OCI-LY7 (cell line): ENCODE measurements at regions not wholly inside any gene's neighbourhood (a gene's known extent, or its start where the extent isn't known, plus 50 kb on each side); places are given as distances from the start of the nearest gene placed in this dataset.

ENCODE experiments used
- BruUV-seq: library from RNA; stranded (reverse); fragments of 400-500 nt; replicated peaks from 2 replicates; lab custom pipeline; 2021; lab: Mats Ljungman, UMichigan
- CTCF ChIA-PET: fragments of 300-600 bp; sonication (Branson Sonifier 250); formaldehyde crosslinking; loops from one replicate; lab custom pipeline; 2022; ENCODE audit warnings: antibody characterized with exemption; ENCODE audit not compliant: unreplicated experiment; lab: Charles Lee
- POLR2A ChIA-PET: fragments of 300-600 bp; sonication (Branson Sonifier 250); formaldehyde crosslinking; loops from one replicate; lab custom pipeline; 2022; ENCODE audit warnings: antibody characterized with exemption; lab: Charles Lee
- DNase-seq: peaks from one replicate; pipeline ENCODE4 v3.0.0-alpha.2; 2015; ENCODE audit warnings: low spot score
- H2AFZ ChIP-seq: fragments of 200-600 bp; sonication (generic), shearing (Covaris generic); 2 replicates; pipeline ENCODE4 v1.6.1; 2014; ENCODE audit warnings: mild to moderate bottlenecking, antibody characterized with exemption, low read length, moderate library complexity
- H3K27ac ChIP-seq: fragments of 200-600 bp; sonication (generic); 2 replicates; pipeline ENCODE4 v1.5.1; 2014; ENCODE audit warnings: mixed run types, low read depth, mild to moderate bottlenecking, moderate library complexity, low read length, inconsistent platforms; ENCODE audit not compliant: poor library complexity, severe bottlenecking
- H3K36me3 ChIP-seq: fragments of 200-600 bp; sonication (generic); 2 replicates; pipeline ENCODE4 v1.6.1; 2014; ENCODE audit warnings: mild to moderate bottlenecking, antibody characterized with exemption, low read length, moderate library complexity, mixed read lengths; ENCODE audit not compliant: insufficient read depth
- H3K4me1 ChIP-seq: fragments of 200-600 bp; sonication (generic); 2 replicates; pipeline ENCODE4 v1.5.1; 2014; ENCODE audit warnings: mild to moderate bottlenecking, low read length; ENCODE audit not compliant: insufficient read depth, poor library complexity, severe bottlenecking
- H3K4me2 ChIP-seq: fragments of 200-600 bp; sonication (generic); 2 replicates; pipeline ENCODE4 v1.6.1; 2014; ENCODE audit warnings: mild to moderate bottlenecking, low read length
- H3K4me3 ChIP-seq: fragments of 200-600 bp; sonication (generic); 2 replicates; pipeline ENCODE4 v1.5.1; 2014; ENCODE audit warnings: mild to moderate bottlenecking, low read depth, low read length; ENCODE audit not compliant: poor library complexity, severe bottlenecking
- H3K79me2 ChIP-seq: fragments of 200-600 bp; sonication (generic); 2 replicates; pipeline ENCODE4 v1.6.1; 2016; ENCODE audit warnings: low read depth, mild to moderate bottlenecking, low read length, moderate library complexity, mixed read lengths; ENCODE audit not compliant: insufficient read depth
- H3K9me2 ChIP-seq: fragments of 200-600 bp; sonication (generic); 2 replicates; pipeline ENCODE4 v1.6.1; 2016; ENCODE audit warnings: mild to moderate bottlenecking, low read length, mixed read lengths; ENCODE audit not compliant: insufficient read depth
- H3K9me3 ChIP-seq: fragments of 200-600 bp; sonication (generic); 2 replicates; pipeline ENCODE4 v1.6.1; 2014; ENCODE audit warnings: mild to moderate bottlenecking, mixed run types, low read length, mixed read lengths
- H4K20me1 ChIP-seq: fragments of 200-600 bp; sonication (generic); 2 replicates; pipeline ENCODE4 v1.6.1; 2014; ENCODE audit warnings: mild to moderate bottlenecking, antibody characterized with exemption, low read length, moderate library complexity, mixed read lengths; ENCODE audit not compliant: insufficient read depth
- CTCF ChIP-seq: fragments of 200-600 bp; sonication (generic); conservative IDR thresholded peaks from 2 replicates; pipeline ENCODE4 v1.5.1; 2014; ENCODE audit warnings: mild to moderate bottlenecking, antibody characterized with exemption, low read length, moderate library complexity, mixed read lengths
- EZH2phosphoT487 ChIP-seq: fragments of 200-600 bp; sonication (generic); IDR thresholded peaks from 2 replicates; pipeline ENCODE4 v1.6.1; 2018; ENCODE audit warnings: low read depth, borderline replicate concordance, mild to moderate bottlenecking, mixed run types, antibody characterized with exemption, low read length, moderate library complexity, mixed read lengths
- intact Hi-C: fragments of 100-400 bp; cut with micrococcal nuclease; formaldehyde crosslinking; loops from one replicate; pipeline ENCODE4 v1.10.0; 2022; ENCODE audit not compliant: unreplicated experiment

- Histone ChIP-seq H2AFZ (no peak overlapping the region), H3K4me2 (no peak overlapping the region), H3K27ac (no peak overlapping the region), H4K20me1 (no peaks in the 10 kb centered on the region), H3K36me3 (no peaks in the 10 kb centered on the region), H3K4me3 (no peak overlapping the region), H3K9me2 (no peaks in the 10 kb centered on the region), H3K79me2 (no peaks in the 10 kb centered on the region), H3K4me1 (no peaks in the 10 kb centered on the region), H3K9me3 (no peaks in the 10 kb centered on the region)
- intact Hi-C loops = no loop called here
- ChIA-PET CTCF (no interaction called here), POLR2A (no interaction called here)
- no TSS peak for BruUV-seq
- TF ChIP-seq CTCF = no peak
- no peak for TF ChIP-seq EZH2phosphoT487
- DNase-seq = no peak
Measured at GRCh38 chr9:84439250-84439649, 98.7 kb upstream of the SLC28A3 start.

GRCh38 chr9:84442712-84443111 lies 102.2 kb upstream of the SLC28A3 start:
- Histone ChIP-seq H3K27ac (no peak overlapping the region), H3K36me3 (no peaks in the 10 kb centered on the region), H3K79me2 (no peaks in the 10 kb centered on the region), H3K9me2 (no peaks in the 10 kb centered on the region), H2AFZ (no peak overlapping the region), H3K9me3 (no peaks in the 10 kb centered on the region), H3K4me1 (no peaks in the 10 kb centered on the region), H4K20me1 (no peaks in the 10 kb centered on the region), H3K4me3 (no peak overlapping the region), H3K4me2 (no peak overlapping the region)
- no peak for DNase-seq
- ChIA-PET POLR2A (no interaction called here), CTCF (no interaction called here)
- TF ChIP-seq CTCF = no peak
- TF ChIP-seq EZH2phosphoT487 = no peak
- BruUV-seq = no TSS peak
- intact Hi-C loops = no loop called here

GRCh38 chr9:84445737-84446136 lies 105.2 kb upstream of the SLC28A3 start:
- CTCF ChIA-PET = no interaction called here
- no peak for DNase-seq
- POLR2A ChIA-PET = no interaction called here
- H2AFZ ChIP-seq = no peak overlapping the region
- no peak overlapping the region for H3K4me2 ChIP-seq
- intact Hi-C loops = no loop called here
- no peaks in the 10 kb centered on the region for H3K79me2 ChIP-seq
- H3K4me1 ChIP-seq = no peaks in the 10 kb centered on the region
- BruUV-seq = no TSS peak
- H3K4me3 ChIP-seq = no peak overlapping the region
- H3K27ac ChIP-seq = no peak overlapping the region
- H3K36me3 ChIP-seq = no peaks in the 10 kb centered on the region
- H3K9me2 ChIP-seq = no peaks in the 10 kb centered on the region
- no peaks in the 10 kb centered on the region for H3K9me3 ChIP-seq
- no peaks in the 10 kb centered on the region for H4K20me1 ChIP-seq
- no peak for TF ChIP-seq CTCF
- TF ChIP-seq EZH2phosphoT487 = no peak
